ENCODE measurements at regions not wholly inside any gene's neighbourhood (a gene's known extent, or its start where the extent isn't known, plus 50 kb on each side); places are given as distances from the start of the nearest gene placed in this dataset.

DNA sequence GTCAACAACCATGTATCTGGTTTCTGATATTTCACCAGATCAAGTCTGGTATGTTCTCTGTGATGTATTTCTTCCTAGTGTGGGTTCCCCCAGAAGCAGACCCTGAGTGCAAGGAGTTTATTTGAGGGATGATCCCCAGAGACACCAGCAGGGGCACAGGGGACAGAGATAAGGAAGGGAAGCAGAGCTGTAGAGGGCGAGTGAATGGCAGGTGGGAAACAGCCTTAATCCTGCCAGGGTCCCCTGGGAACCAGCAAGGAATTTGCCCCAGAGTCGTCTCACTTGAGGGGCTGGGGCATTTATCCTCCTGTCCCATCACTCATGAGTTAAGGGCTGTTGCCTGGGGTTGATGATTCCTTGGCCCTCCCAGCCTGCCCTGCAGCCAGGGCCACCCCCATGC is 206.4 kb upstream of the BCOR start:
- TF ChIP-seq BCL11A (IDR thresholded peaks at IDR 0.05; ENCODE audit: low read depth, low read length) (no peak), IRF4 (IDR thresholded peaks at IDR 0.05; ENCODE audit: low read depth, low read length) (no peak), ZNF384 (IDR thresholded peaks at IDR 0.05; ENCODE audit: borderline replicate concordance, low read depth, low read length) (no peak), SUZ12 (IDR thresholded peaks at IDR 0.05; ENCODE audit: unreplicated experiment) (no peak), EZH2 (IDR thresholded peaks at IDR 0.05; ENCODE audit: borderline replicate concordance, control insufficient read depth, low read depth, low read length) (no peak), RAD51 (IDR thresholded peaks at IDR 0.05) (no peak), SPI1 (IDR thresholded peaks at IDR 0.05; ENCODE audit: borderline replicate concordance, insufficient read depth, low read depth, low read length) (no peak)
- TF ChIP-seq, protein P1, sequence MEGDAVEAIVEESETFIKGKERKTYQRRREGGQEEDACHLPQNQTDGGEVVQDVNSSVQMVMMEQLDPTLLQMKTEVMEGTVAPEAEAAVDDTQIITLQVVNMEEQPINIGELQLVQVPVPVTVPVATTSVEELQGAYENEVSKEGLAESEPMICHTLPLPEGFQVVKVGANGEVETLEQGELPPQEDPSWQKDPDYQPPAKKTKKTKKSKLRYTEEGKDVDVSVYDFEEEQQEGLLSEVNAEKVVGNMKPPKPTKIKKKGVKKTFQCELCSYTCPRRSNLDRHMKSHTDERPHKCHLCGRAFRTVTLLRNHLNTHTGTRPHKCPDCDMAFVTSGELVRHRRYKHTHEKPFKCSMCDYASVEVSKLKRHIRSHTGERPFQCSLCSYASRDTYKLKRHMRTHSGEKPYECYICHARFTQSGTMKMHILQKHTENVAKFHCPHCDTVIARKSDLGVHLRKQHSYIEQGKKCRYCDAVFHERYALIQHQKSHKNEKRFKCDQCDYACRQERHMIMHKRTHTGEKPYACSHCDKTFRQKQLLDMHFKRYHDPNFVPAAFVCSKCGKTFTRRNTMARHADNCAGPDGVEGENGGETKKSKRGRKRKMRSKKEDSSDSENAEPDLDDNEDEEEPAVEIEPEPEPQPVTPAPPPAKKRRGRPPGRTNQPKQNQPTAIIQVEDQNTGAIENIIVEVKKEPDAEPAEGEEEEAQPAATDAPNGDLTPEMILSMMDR (IDR thresholded peaks at IDR 0.05 in 2 of 3, conservative IDR thresholded peaks at IDR 0.05 in 1 of 3; ENCODE audit: control insufficient read depth in 2 of 3, extremely low read depth in 1 of 3, insufficient read depth in 1 of 3, low read depth in 3 of 3, low read length in 3 of 3): no peak
- TF ChIP-seq, protein P2, sequence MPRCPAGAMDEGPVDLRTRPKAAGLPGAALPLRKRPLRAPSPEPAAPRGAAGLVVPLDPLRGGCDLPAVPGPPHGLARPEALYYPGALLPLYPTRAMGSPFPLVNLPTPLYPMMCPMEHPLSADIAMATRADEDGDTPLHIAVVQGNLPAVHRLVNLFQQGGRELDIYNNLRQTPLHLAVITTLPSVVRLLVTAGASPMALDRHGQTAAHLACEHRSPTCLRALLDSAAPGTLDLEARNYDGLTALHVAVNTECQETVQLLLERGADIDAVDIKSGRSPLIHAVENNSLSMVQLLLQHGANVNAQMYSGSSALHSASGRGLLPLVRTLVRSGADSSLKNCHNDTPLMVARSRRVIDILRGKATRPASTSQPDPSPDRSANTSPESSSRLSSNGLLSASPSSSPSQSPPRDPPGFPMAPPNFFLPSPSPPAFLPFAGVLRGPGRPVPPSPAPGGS (IDR thresholded peaks at IDR 0.05; ENCODE audit: borderline replicate concordance, insufficient read depth, low read depth, low read length, poor library complexity, severe bottlenecking): no peak
- TF ChIP-seq, protein P3, sequence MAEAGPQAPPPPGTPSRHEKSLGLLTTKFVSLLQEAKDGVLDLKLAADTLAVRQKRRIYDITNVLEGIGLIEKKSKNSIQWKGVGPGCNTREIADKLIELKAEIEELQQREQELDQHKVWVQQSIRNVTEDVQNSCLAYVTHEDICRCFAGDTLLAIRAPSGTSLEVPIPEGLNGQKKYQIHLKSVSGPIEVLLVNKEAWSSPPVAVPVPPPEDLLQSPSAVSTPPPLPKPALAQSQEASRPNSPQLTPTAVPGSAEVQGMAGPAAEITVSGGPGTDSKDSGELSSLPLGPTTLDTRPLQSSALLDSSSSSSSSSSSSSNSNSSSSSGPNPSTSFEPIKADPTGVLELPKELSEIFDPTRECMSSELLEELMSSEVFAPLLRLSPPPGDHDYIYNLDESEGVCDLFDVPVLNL (IDR thresholded peaks at IDR 0.05; ENCODE audit: low read depth, low read length): no peak
- TF ChIP-seq, protein P4, sequence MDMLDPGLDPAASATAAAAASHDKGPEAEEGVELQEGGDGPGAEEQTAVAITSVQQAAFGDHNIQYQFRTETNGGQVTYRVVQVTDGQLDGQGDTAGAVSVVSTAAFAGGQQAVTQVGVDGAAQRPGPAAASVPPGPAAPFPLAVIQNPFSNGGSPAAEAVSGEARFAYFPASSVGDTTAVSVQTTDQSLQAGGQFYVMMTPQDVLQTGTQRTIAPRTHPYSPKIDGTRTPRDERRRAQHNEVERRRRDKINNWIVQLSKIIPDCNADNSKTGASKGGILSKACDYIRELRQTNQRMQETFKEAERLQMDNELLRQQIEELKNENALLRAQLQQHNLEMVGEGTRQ (IDR thresholded peaks at IDR 0.05; ENCODE audit: borderline replicate concordance, low read depth, low read length): no peak
